ENCODE measurements at regions not wholly inside any gene's neighbourhood (a gene's known extent, or its start where the extent isn't known, plus 50 kb on each side); places are given as distances from the start of the nearest gene placed in this dataset.

DNA sequence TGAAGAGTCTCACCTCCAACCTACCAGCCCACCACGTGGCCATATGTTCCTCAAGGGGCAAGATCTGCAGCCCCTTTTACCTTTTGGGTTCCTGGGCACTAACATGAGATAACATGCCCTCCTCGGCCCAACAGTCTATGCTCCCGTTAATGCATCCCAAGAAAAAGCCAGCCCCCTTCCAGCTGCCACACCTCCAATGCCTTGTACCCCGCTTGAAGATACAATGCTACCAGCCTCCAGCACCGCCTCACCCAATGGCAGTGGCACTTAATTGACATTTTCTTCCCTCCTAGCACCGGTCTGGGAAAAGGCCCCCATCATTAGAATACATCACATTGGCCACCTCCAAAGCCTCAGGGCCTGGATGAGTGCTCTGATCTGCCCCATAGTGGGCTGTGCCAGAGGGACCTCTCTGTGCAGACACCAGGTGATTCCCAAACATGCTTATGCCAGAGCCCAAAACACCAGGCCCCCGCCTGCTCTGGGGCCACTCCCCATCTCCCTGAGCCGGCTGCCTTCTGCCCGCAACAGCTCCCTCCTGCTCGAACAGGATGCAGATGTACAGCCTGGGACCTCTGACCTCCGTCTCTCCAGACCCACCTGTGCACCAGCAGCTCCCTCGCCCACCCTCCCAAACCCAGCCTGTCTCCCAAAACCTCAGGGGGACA, 118.3 kb downstream of the NCOR2 start:
- H4K20me1 ChIP-seq (ENCODE audit: insufficient read depth, low read length, poor library complexity, severe bottlenecking) = peaks cover 7% of the 10 kb centered on the region
- H3K27me3 ChIP-seq (ENCODE audit: insufficient read depth, low read length, poor library complexity, severe bottlenecking) = no peaks in the 10 kb centered on the region
- no peak overlapping the region for H3K9ac ChIP-seq (ENCODE audit: low read depth, low read length, poor library complexity, severe bottlenecking)
- H3F3A ChIP-seq (ENCODE audit: low read depth) = no peaks in the 10 kb centered on the region
- peaks cover 42% of the 10 kb centered on the region; the same call in 1 of the 2 replicates for H3K36me3 ChIP-seq (ENCODE audit: insufficient read depth, low read length)
- H3K4me2 ChIP-seq (ENCODE audit: low read depth, low read length, poor library complexity, severe bottlenecking) = no peak overlapping the region
- H2AFZ ChIP-seq (ENCODE audit: low read length) = no peak overlapping the region
- peaks cover 35% of the 10 kb centered on the region for H3K4me1 ChIP-seq (ENCODE audit: insufficient read depth, low read length, poor library complexity, severe bottlenecking)
- H3K9me2 ChIP-seq (replicated peaks; ENCODE audit: low read depth, low read length) = no peaks in the 10 kb centered on the region
- H3K79me2 ChIP-seq (ENCODE audit: insufficient read depth, low read length) = peaks cover 38% of the 10 kb centered on the region
- TF ChIP-seq, protein P1, sequence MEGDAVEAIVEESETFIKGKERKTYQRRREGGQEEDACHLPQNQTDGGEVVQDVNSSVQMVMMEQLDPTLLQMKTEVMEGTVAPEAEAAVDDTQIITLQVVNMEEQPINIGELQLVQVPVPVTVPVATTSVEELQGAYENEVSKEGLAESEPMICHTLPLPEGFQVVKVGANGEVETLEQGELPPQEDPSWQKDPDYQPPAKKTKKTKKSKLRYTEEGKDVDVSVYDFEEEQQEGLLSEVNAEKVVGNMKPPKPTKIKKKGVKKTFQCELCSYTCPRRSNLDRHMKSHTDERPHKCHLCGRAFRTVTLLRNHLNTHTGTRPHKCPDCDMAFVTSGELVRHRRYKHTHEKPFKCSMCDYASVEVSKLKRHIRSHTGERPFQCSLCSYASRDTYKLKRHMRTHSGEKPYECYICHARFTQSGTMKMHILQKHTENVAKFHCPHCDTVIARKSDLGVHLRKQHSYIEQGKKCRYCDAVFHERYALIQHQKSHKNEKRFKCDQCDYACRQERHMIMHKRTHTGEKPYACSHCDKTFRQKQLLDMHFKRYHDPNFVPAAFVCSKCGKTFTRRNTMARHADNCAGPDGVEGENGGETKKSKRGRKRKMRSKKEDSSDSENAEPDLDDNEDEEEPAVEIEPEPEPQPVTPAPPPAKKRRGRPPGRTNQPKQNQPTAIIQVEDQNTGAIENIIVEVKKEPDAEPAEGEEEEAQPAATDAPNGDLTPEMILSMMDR (conservative IDR thresholded peaks at IDR 0.05; ENCODE audit: low read length) = no peak
- TF ChIP-seq EZH2phosphoT487 (IDR thresholded peaks at IDR 0.05; ENCODE audit: borderline replicate concordance) = no peak
- H3K9me3 ChIP-seq (ENCODE audit: insufficient read depth, low read depth, low read length) = no peaks in the 10 kb centered on the region
- no peak overlapping the region for H3K4me3 ChIP-seq (ENCODE audit: low read length, poor library complexity, severe bottlenecking)

DNA sequence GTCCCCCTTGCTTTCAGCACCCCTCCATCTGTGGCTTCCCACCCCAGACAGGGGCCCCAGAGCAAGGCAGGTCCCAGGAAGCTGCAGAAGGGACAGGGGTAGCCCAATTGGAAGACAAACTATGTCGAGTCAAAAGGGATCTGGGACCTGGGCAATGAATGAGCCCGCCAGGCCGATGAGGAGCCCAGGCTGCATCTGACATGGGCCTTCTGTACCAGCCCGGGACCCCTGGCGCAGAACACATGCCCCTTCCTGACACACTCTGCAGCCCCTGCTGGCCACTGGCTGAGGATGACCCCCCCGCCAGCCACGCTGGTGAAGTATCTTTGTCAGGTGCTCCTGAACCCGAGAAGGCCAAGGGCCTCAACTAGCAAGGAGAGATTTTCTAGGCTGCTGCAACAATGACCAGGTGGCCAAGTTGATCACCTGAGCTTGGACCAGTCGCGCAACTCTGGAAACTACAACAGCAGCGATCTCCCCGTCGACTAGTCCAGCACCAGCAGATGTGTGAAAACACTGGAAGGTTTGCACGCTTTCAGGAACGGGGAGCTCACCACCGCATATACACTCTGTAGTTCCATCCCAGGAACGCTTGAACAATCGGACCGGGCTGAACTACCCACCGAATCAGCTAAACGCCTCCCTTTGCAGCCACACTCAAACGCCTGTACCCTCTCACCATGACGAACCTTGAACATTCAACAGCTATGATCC, 119.0 kb downstream of the NCOR2 start:
- Histone ChIP-seq H3F3A (ENCODE audit: low read depth) (no peaks in the 10 kb centered on the region), H3K9ac (ENCODE audit: low read depth, low read length, poor library complexity, severe bottlenecking) (no peak overlapping the region), H3K4me1 (ENCODE audit: insufficient read depth, low read length, poor library complexity, severe bottlenecking) (peaks cover 29% of the 10 kb centered on the region), H3K79me2 (ENCODE audit: insufficient read depth, low read length) (peaks cover 34% of the 10 kb centered on the region), H2AFZ (ENCODE audit: low read length) (no peak overlapping the region), H3K4me2 (ENCODE audit: low read depth, low read length, poor library complexity, severe bottlenecking) (no peak overlapping the region), H3K4me3 (ENCODE audit: low read length, poor library complexity, severe bottlenecking) (no peak overlapping the region), H3K9me2 (replicated peaks; ENCODE audit: low read depth, low read length) (no peaks in the 10 kb centered on the region), H3K9me3 (ENCODE audit: insufficient read depth, low read depth, low read length) (no peaks in the 10 kb centered on the region), H4K20me1 (ENCODE audit: insufficient read depth, low read length, poor library complexity, severe bottlenecking) (peaks cover 7% of the 10 kb centered on the region), H3K36me3 (ENCODE audit: insufficient read depth, low read length) (peaks cover 45% of the 10 kb centered on the region; the same call in 1 of the 2 replicates), H3K27me3 (ENCODE audit: insufficient read depth, low read length, poor library complexity, severe bottlenecking) (no peaks in the 10 kb centered on the region)
- TF ChIP-seq EZH2phosphoT487 (IDR thresholded peaks at IDR 0.05; ENCODE audit: borderline replicate concordance) = no peak
- TF ChIP-seq, protein P1 (conservative IDR thresholded peaks at IDR 0.05; ENCODE audit: low read length) = no peak

DNA sequence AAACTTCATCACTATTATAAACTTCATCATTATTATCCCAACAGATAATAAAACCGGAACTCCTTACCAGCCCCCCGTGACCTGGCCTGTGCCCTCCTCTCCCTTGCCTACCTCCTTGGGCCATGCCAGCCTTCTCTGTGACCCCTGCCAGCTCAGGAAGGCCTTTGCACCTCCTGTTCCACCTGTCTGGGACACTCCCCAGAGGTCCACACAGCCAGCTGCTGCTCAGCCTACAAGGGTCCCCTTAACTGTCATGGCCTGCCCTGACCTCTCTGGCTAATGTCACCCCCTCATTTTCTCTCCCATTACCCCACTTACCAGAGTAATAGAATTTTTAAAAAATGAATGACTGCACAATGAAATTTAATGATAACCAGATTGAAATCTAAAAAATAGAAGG, 121.0 kb downstream of the NCOR2 start:
- H3K27me3 ChIP-seq (ENCODE audit: insufficient read depth, low read length, poor library complexity, severe bottlenecking) = no peaks in the 10 kb centered on the region
- H3K9me3 ChIP-seq (ENCODE audit: insufficient read depth, low read depth, low read length) = no peaks in the 10 kb centered on the region
- H3F3A ChIP-seq (ENCODE audit: low read depth) = no peaks in the 10 kb centered on the region
- no peaks in the 10 kb centered on the region for H3K9me2 ChIP-seq (replicated peaks; ENCODE audit: low read depth, low read length)
- H3K4me3 ChIP-seq (ENCODE audit: low read length, poor library complexity, severe bottlenecking) = no peak overlapping the region
- peaks cover 17% of the 10 kb centered on the region; the same call in 1 of the 2 replicates for H3K79me2 ChIP-seq (ENCODE audit: insufficient read depth, low read length)
- peaks cover 62% of the 10 kb centered on the region; the same call in 1 of the 2 replicates for H3K36me3 ChIP-seq (ENCODE audit: insufficient read depth, low read length)
- peaks cover 4% of the 10 kb centered on the region for H4K20me1 ChIP-seq (ENCODE audit: insufficient read depth, low read length, poor library complexity, severe bottlenecking)
- H3K4me2 ChIP-seq (ENCODE audit: low read depth, low read length, poor library complexity, severe bottlenecking) = no peak overlapping the region
- H3K4me1 ChIP-seq (ENCODE audit: insufficient read depth, low read length, poor library complexity, severe bottlenecking) = peaks cover 10% of the 10 kb centered on the region
- H3K9ac ChIP-seq (ENCODE audit: low read depth, low read length, poor library complexity, severe bottlenecking) = no peak overlapping the region
- no peak overlapping the region for H2AFZ ChIP-seq (ENCODE audit: low read length)
- TF ChIP-seq, protein P1 (conservative IDR thresholded peaks at IDR 0.05; ENCODE audit: low read length) = no peak
- TF ChIP-seq EZH2phosphoT487 (IDR thresholded peaks at IDR 0.05; ENCODE audit: borderline replicate concordance) = no peak

All from Loucy (cell line).